H1 (cell line): ENCODE measurements at regions not wholly inside any gene's neighbourhood (a gene's known extent, or its start where the extent isn't known, plus 50 kb on each side); places are given as distances from the start of the nearest gene placed in this dataset.

Experiments
- CTCF ChIA-PET: fragments of 300-600 bp; sonication (Branson Sonifier 250); formaldehyde crosslinking; loops from one replicate; lab custom pipeline; 2021; ENCODE audit not compliant: partially characterized antibody; lab: Charles Lee
- POLR2A ChIA-PET: fragments of 300-600 bp; sonication (Branson Sonifier 250); formaldehyde crosslinking; loops from one replicate; lab custom pipeline; 2021; ENCODE audit warnings: inconsistent platforms; ENCODE audit not compliant: partially characterized antibody; lab: Charles Lee
- DNase-seq, 2 experiments: peaks; one replicate each; pipeline versions ENCODE4 v3.0.0 to v3.0.0-alpha.2; 2010 to 2022; ENCODE audit warnings: low spot score in 2 of 2, low read depth in 1 of 2, mixed read lengths in 1 of 2
- FAIRE-seq: peaks from 2 replicates; lab custom pipeline; 2011; peaks lifted over from hg19 to GRCh38; lab: Jason Lieb, UNC
- H2AFZ ChIP-seq: 2 replicates; pipeline ENCODE4 v1.8.1; 2012; ENCODE audit warnings: low read length, inconsistent platforms
- H2AK5ac ChIP-seq: 2 replicates; pipeline ENCODE4 v1.6.1; 2013; ENCODE audit warnings: low read depth, low read length
- H2BK120ac ChIP-seq: replicated peaks from 2 replicates; pipeline ENCODE3; 2013; ENCODE audit warnings: low read depth, low read length, inconsistent platforms
- H2BK12ac ChIP-seq: 2 replicates; pipeline ENCODE4 v1.6.1; 2013; ENCODE audit warnings: low read depth, low read length
- H2BK15ac ChIP-seq: 2 replicates; pipeline ENCODE4 v1.6.1; 2013; ENCODE audit warnings: low read length
- H2BK20ac ChIP-seq: 2 replicates; pipeline ENCODE4 v1.6.1; 2013; ENCODE audit warnings: low read length
- H2BK5ac ChIP-seq: 2 replicates; pipeline ENCODE4 v1.6.1; 2013; ENCODE audit warnings: low read depth, low read length
- H3K14ac ChIP-seq: 2 replicates; pipeline ENCODE4 v1.6.1; 2013; ENCODE audit warnings: inconsistent platforms; ENCODE audit not compliant: insufficient read length
- H3K18ac ChIP-seq: 2 replicates; pipeline ENCODE4 v1.6.1; 2013; ENCODE audit warnings: low read length; ENCODE audit errors: extremely low read depth
- H3K23ac ChIP-seq: 2 replicates; pipeline ENCODE4 v1.6.1; 2013; ENCODE audit warnings: inconsistent platforms; ENCODE audit not compliant: insufficient read length
- H3K23me2 ChIP-seq: 2 replicates; pipeline ENCODE4 v1.6.1; 2013; ENCODE audit warnings: low read depth, low read length
- H3K27ac ChIP-seq: 2 replicates; pipeline ENCODE4 v1.6.1; 2011; ENCODE audit warnings: low read depth, low read length, inconsistent platforms
- H3K27me3 ChIP-seq, 4 experiments: replicated peaks in 1 of 4; 1 replicate in 1 of 4; 2 replicates in 3 of 4; pipeline versions ENCODE4 v1.6.1 to v1.8.1; 2011 to 2013; ENCODE audit warnings: low read length in 3 of 4, mild to moderate bottlenecking in 3 of 4, inconsistent platforms in 2 of 4, mixed read lengths in 2 of 4, moderate library complexity in 1 of 4; ENCODE audit not compliant: control insufficient read depth in 3 of 4, insufficient read depth in 3 of 4; ENCODE audit errors: extremely low read depth in 1 of 4
- H3K36me3 ChIP-seq, 4 experiments: 2 replicates each; pipeline versions ENCODE4 v1.6.1 to v1.8.1; 2011 to 2013; ENCODE audit warnings: mild to moderate bottlenecking in 4 of 4, low read length in 3 of 4, moderate library complexity in 2 of 4, control low read depth in 1 of 4, inconsistent platforms in 1 of 4; ENCODE audit not compliant: insufficient read depth in 4 of 4, control insufficient read depth in 2 of 4
- H3K4ac ChIP-seq: replicated peaks from 2 replicates; pipeline ENCODE3; 2013; ENCODE audit warnings: low read length, low read depth, mixed read lengths, inconsistent platforms; ENCODE audit not compliant: insufficient read length
- H3K4me1 ChIP-seq, 4 experiments: replicated peaks in 1 of 4; 1 replicate in 1 of 4; 2 replicates in 3 of 4; pipeline versions ENCODE4 v1.6.1 to v1.8.1; 2011 to 2013; ENCODE audit warnings: low read length in 3 of 4, inconsistent platforms in 2 of 4, mixed read lengths in 1 of 4; ENCODE audit not compliant: insufficient read depth in 4 of 4, control insufficient read depth in 3 of 4
- H3K4me2 ChIP-seq, 2 experiments: 2 replicates each; pipeline versions ENCODE4 v1.6.1 to v1.8.1; 2011 to 2013; ENCODE audit warnings: low read depth in 2 of 2, low read length in 2 of 2, control low read depth in 1 of 2, inconsistent platforms in 1 of 2, mild to moderate bottlenecking in 1 of 2; ENCODE audit not compliant: insufficient read depth in 1 of 2
- H3K4me3 ChIP-seq, 4 experiments: fragments of 200-600, 300-600 bp in 1 of 4; sonication (generic), shearing (Covaris generic), sonication (Bioruptor Twin) in 1 of 4; 2 replicates each; pipeline versions ENCODE4 v1.5.1 to v1.8.1; 2011 to 2016; ENCODE audit warnings: low read length in 4 of 4, low read depth in 3 of 4, control low read depth in 2 of 4, inconsistent platforms in 2 of 4, mild to moderate bottlenecking in 2 of 4, mixed read lengths in 1 of 4, moderate library complexity in 1 of 4; ENCODE audit not compliant: insufficient read depth in 2 of 4; ENCODE audit errors: extremely low read depth in 1 of 4
- H3K56ac ChIP-seq: replicated peaks from 2 replicates; pipeline ENCODE3; 2013; ENCODE audit warnings: low read depth, mild to moderate bottlenecking, mixed read lengths, low read length, inconsistent platforms; ENCODE audit not compliant: insufficient read length
- H3K79me1 ChIP-seq: 2 replicates; pipeline ENCODE4 v1.6.1; 2013; ENCODE audit warnings: low read depth, low read length, control low read depth
- H3K79me2 ChIP-seq, 2 experiments: 2 replicates each; pipeline versions ENCODE4 v1.6.1 to v1.8.1; 2012 to 2013; ENCODE audit warnings: low read length in 2 of 2, mild to moderate bottlenecking in 2 of 2, inconsistent platforms in 1 of 2; ENCODE audit not compliant: insufficient read depth in 2 of 2, control insufficient read depth in 1 of 2
- H3K9ac ChIP-seq, 4 experiments: replicated peaks in 1 of 4; 1 replicate in 1 of 4; 2 replicates in 3 of 4; pipeline versions ENCODE4 v1.6.1 to v1.8.1; 2011 to 2013; ENCODE audit warnings: low read depth in 3 of 4, low read length in 3 of 4, control low read depth in 2 of 4, mild to moderate bottlenecking in 2 of 4, moderate library complexity in 2 of 4, inconsistent platforms in 1 of 4; ENCODE audit errors: extremely low read depth in 1 of 4
- H3K9me3 ChIP-seq, 2 experiments: 2 replicates each; pipeline versions ENCODE4 v1.6.1 to v1.8.1; 2012 to 2013; ENCODE audit warnings: mild to moderate bottlenecking in 2 of 2, moderate library complexity in 2 of 2, control low read depth in 1 of 2, inconsistent platforms in 1 of 2, low read depth in 1 of 2, low read length in 1 of 2, mixed read lengths in 1 of 2; ENCODE audit not compliant: insufficient read depth in 2 of 2
- H4K20me1 ChIP-seq, 2 experiments: replicated peaks in 1 of 2; 2 replicates each; pipeline versions ENCODE3 to v1.8.1; 2011 to 2013; ENCODE audit warnings: inconsistent platforms in 2 of 2, low read length in 2 of 2, mild to moderate bottlenecking in 1 of 2; ENCODE audit not compliant: insufficient read depth in 2 of 2, control insufficient read depth in 1 of 2
- H4K5ac ChIP-seq: 2 replicates; pipeline ENCODE4 v1.6.1; 2013; ENCODE audit warnings: low read length, low read depth, mixed read lengths, inconsistent platforms; ENCODE audit not compliant: insufficient read length
- H4K8ac ChIP-seq: 2 replicates; pipeline ENCODE4 v1.8.0; 2013; ENCODE audit warnings: mild to moderate bottlenecking, moderate library complexity, low read length, inconsistent platforms; ENCODE audit not compliant: insufficient read depth; ENCODE audit errors: extremely low read depth
- H4K91ac ChIP-seq: replicated peaks from 2 replicates; pipeline ENCODE3; 2013; ENCODE audit warnings: low read length, mixed read lengths, inconsistent platforms; ENCODE audit not compliant: insufficient read length
- BCL11A ChIP-seq, 2 experiments: IDR thresholded peaks; one replicate each; pipeline ENCODE4 v1.6.1; 2011; ENCODE audit warnings: low read depth in 2 of 2, low read length in 2 of 2, mild to moderate bottlenecking in 2 of 2
- BRCA1 ChIP-seq: IDR thresholded peaks from 2 replicates; pipeline ENCODE4 v1.6.1; 2012; ENCODE audit warnings: low read depth, low read length, improper control_type of control experiment
- CTBP2 ChIP-seq: IDR thresholded peaks from 2 replicates; pipeline ENCODE4 v1.7.0; 2011; ENCODE audit warnings: borderline replicate concordance, mild to moderate bottlenecking, moderate library complexity, mixed read lengths, low read length; ENCODE audit not compliant: insufficient read depth, insufficient read length
- POU5F1 ChIP-seq: IDR thresholded peaks from 2 replicates; pipeline ENCODE4 v1.6.1; 2011; ENCODE audit warnings: low read depth, mild to moderate bottlenecking, low read length, moderate library complexity
- SP2 ChIP-seq: IDR thresholded peaks from 2 replicates; pipeline ENCODE4 v1.6.1; 2012; ENCODE audit warnings: mild to moderate bottlenecking, low read length, inconsistent platforms
- SRF ChIP-seq: IDR thresholded peaks from 2 replicates; pipeline ENCODE4 v1.6.1; 2011; ENCODE audit warnings: mild to moderate bottlenecking, low read depth, low read length, moderate library complexity
- SUZ12 ChIP-seq: fragments of 200-600 bp; sonication (generic); IDR thresholded peaks from 2 replicates; pipeline ENCODE4 v1.6.1; 2012; ENCODE audit warnings: mild to moderate bottlenecking, inconsistent platforms, low read length, moderate library complexity, mixed read lengths
- ZNF274 ChIP-seq: IDR thresholded peaks from 2 replicates; pipeline ENCODE4 v1.7.0; 2012; ENCODE audit warnings: low read length, borderline replicate concordance; ENCODE audit errors: extremely low read depth
- WGBS, 2 experiments: shearing (Covaris generic) in 1 of 2; methylation state at CpG; one replicate each; pipeline versions ENCODE4 v1.1.6 to v1.1.7; 2013 to 2015; ENCODE audit warnings: low lambda C conversion rate in 2 of 2, mixed read lengths in 2 of 2, inconsistent platforms in 1 of 2, low coverage in 1 of 2, missing lambda C conversion rate in 1 of 2; ENCODE audit not compliant: insufficient replicate concordance in 2 of 2, insufficient coverage in 1 of 2, insufficient read length in 1 of 2; ENCODE audit errors: extremely low coverage in 1 of 2, missing lambda C conversion rate in 1 of 2; 5-methylcytosine and 5-hydroxymethylcytosine counted together

DNA sequence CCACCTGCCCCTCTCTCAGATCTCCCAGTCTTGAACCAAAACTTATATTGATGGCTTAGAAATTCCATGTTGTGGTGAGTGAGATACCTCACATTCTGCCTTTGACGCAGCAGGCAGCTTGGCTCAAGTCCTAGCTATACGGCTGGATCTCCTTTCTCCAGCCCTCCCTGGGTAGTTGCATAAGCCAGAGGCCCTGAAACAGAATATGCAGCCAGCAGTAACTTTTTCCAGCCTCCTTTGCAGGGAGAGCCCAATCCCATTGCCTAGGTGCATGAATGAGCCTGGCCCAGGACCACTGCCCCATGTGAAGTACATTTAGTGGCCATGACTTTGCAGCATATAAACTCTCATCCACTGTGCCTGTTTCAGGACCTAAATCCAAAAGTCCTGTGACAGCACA lies 202.2 kb upstream of the CDYL start:
- CTCF ChIA-PET = no interaction called here

More for the DNA sequence above, 202.2 kb upstream of the CDYL start:
- H3K4ac ChIP-seq = no peak overlapping the region
- peaks cover 0 to 5% of the 10 kb centered on the region in 2 experiments; a peak in 1 of 4 replicates for H3K9me3 ChIP-seq
- H4K5ac ChIP-seq = no peak overlapping the region
- no peaks in the 10 kb centered on the region for H3K79me2 ChIP-seq
- H3K27ac ChIP-seq = no peak overlapping the region
- H3K36me3 ChIP-seq = no peaks in the 10 kb centered on the region
- no peak overlapping the region for H2AFZ ChIP-seq
- H3K4me3 ChIP-seq = no peak overlapping the region
- 89% methylated on average over 2 of the region's 2 CpGs; no CpG with 5 or more reads in 1 of the 2 experiments for WGBS, 2 experiments
- H4K8ac ChIP-seq = no peak overlapping the region
- TF ChIP-seq BCL11A (IDR thresholded peaks at IDR 0.05; ENCODE audit: low read depth in 2 of 2, low read length in 2 of 2) (no peak), SUZ12 (no peak), SP2 (no peak), SRF (no peak), ZNF274 (no peak), CTBP2 (no peak), BRCA1 (no peak), POU5F1 (no peak)
- no peak overlapping the region for H2AK5ac ChIP-seq
- no peaks in the 10 kb centered on the region for H3K79me1 ChIP-seq
- H2BK15ac ChIP-seq = no peak overlapping the region
- no peak for DNase-seq
- H3K9ac ChIP-seq = no peak overlapping the region
- POLR2A ChIA-PET = no interaction called here
- H3K23me2 ChIP-seq = no peaks in the 10 kb centered on the region
- H2BK12ac ChIP-seq = no peak overlapping the region
- no peak overlapping the region for H3K4me2 ChIP-seq
- H4K20me1 ChIP-seq = no peaks in the 10 kb centered on the region
- no peak overlapping the region for H3K56ac ChIP-seq
- H3K14ac ChIP-seq = no peak overlapping the region
- H3K4me1 ChIP-seq = no peaks in the 10 kb centered on the region
- H2BK20ac ChIP-seq = no peak overlapping the region
- FAIRE-seq = no peak
- H3K18ac ChIP-seq = no peak overlapping the region
- no peaks in the 10 kb centered on the region for H3K27me3 ChIP-seq
- no peak overlapping the region for H2BK120ac ChIP-seq
- no peak overlapping the region for H4K91ac ChIP-seq
- no peak overlapping the region for H3K23ac ChIP-seq
- H2BK5ac ChIP-seq = no peak overlapping the region
